HCT116 (cell line): ENCODE measurements at regions not wholly inside any gene's neighbourhood (a gene's known extent, or its start where the extent isn't known, plus 50 kb on each side); places are given as distances from the start of the nearest gene placed in this dataset.

Source experiments
- ATAC-seq: fragments of 200-7000 bp; cut with Tn5 transposase; 2 replicates; pipeline ENCODE4 v1.9.1; 2020; ENCODE audit warnings: mild to moderate bottlenecking, moderate library complexity
- BruUV-seq: library from RNA; stranded (reverse); fragments of 400-500 nt; replicated peaks from 2 replicates; lab custom pipeline; 2021; lab: Mats Ljungman, UMichigan
- CTCF ChIA-PET: fragments of 300-600 bp; sonication (Branson Sonifier 250); formaldehyde crosslinking; loops from one replicate; lab custom pipeline; 2021; ENCODE audit warnings: antibody characterized with exemption; lab: Charles Lee
- POLR2A ChIA-PET: fragments of 300-600, 350-600 bp; sonication (Branson Sonifier 250); formaldehyde crosslinking; loops from one replicate; lab custom pipeline; 2021; ENCODE audit warnings: antibody characterized with exemption; lab: Charles Lee
- RAD21 ChIA-PET, 2 experiments: fragments of 300-600 bp; sonication (Branson Sonifier 250); formaldehyde crosslinking; loops; one replicate each; lab custom pipeline; 2023; ENCODE audit warnings: low total read pairs in 2 of 2; ENCODE audit not compliant: uncharacterized antibody in 2 of 2, unreplicated experiment in 2 of 2, low non-redundant PET in 1 of 2; lab: Charles Lee
- DNase-seq: peaks from one replicate; pipeline ENCODE4 v3.0.0-alpha.2; 2010; ENCODE audit warnings: low read depth, low spot score
- H2AFZ ChIP-seq: fragments of 200-600 bp; shearing (Covaris generic), sonication (generic); 2 replicates; pipeline ENCODE4 v1.6.1; 2017; ENCODE audit warnings: low read depth, mixed run types, mixed read lengths, antibody characterized with exemption, low read length; ENCODE audit not compliant: poor library complexity, severe bottlenecking
- H3K27ac ChIP-seq: 2 replicates; pipeline ENCODE4 v1.5.1; 2012; ENCODE audit warnings: low read depth, low read length
- H3K27me3 ChIP-seq: fragments of 200-600 bp; sonication (generic); 2 replicates; pipeline ENCODE4 v1.6.1; 2016; ENCODE audit warnings: mixed run types, low read length, mixed read lengths; ENCODE audit not compliant: insufficient read depth
- H3K36me3 ChIP-seq, 2 experiments: fragments of 200-500 bp in 1 of 2; fragments of 200-600 bp in 1 of 2; sonication (Bioruptor generic) in 1 of 2; sonication (generic) in 1 of 2; 2 replicates each; pipeline versions ENCODE4 v1.5.1 to v1.6.1; 2014 to 2016; ENCODE audit warnings: low read length in 2 of 2, inconsistent platforms in 1 of 2, mixed read lengths in 1 of 2, mixed run types in 1 of 2; ENCODE audit not compliant: insufficient read depth in 2 of 2, control insufficient read depth in 1 of 2
- H3K4me1 ChIP-seq, 2 experiments: fragments of 200-600 bp in 1 of 2; sonication (generic) in 1 of 2; 2 replicates each; pipeline versions ENCODE4 v1.5.1 to v1.6.1; 2012 to 2017; ENCODE audit warnings: low read length in 2 of 2, inconsistent platforms in 1 of 2, mild to moderate bottlenecking in 1 of 2, mixed read lengths in 1 of 2, mixed run types in 1 of 2, moderate library complexity in 1 of 2; ENCODE audit not compliant: insufficient read depth in 2 of 2, control insufficient read depth in 1 of 2
- H3K4me2 ChIP-seq: fragments of 200-600 bp; sonication (generic); 2 replicates; pipeline ENCODE4 v1.6.1; 2017; ENCODE audit warnings: mixed run types, low read length, mixed read lengths
- H3K4me3 ChIP-seq, 2 experiments: fragments of 200-600 bp in 1 of 2; sonication (generic) in 1 of 2; replicated peaks in 1 of 2; 2 replicates each; pipeline ENCODE4 v1.5.1; 2011 to 2016; ENCODE audit warnings: low read length in 2 of 2, control low read depth in 1 of 2, low read depth in 1 of 2, mild to moderate bottlenecking in 1 of 2, mixed read lengths in 1 of 2, mixed run types in 1 of 2
- H3K79me2 ChIP-seq: fragments of 200-600 bp; sonication (generic); 2 replicates; pipeline ENCODE4 v1.6.1; 2017; ENCODE audit warnings: mild to moderate bottlenecking, mixed run types, low read length, moderate library complexity, mixed read lengths; ENCODE audit not compliant: insufficient read depth
- H3K9ac ChIP-seq: fragments of 200-600 bp; sonication (generic); 2 replicates; pipeline ENCODE4 v1.6.1; 2016; ENCODE audit warnings: low read length, mixed read lengths
- H3K9me2 ChIP-seq: fragments of 200-600 bp; sonication (generic), shearing (Covaris generic); 2 replicates; pipeline ENCODE4 v1.6.1; 2017; ENCODE audit warnings: mixed run types, mild to moderate bottlenecking, moderate library complexity; ENCODE audit not compliant: insufficient read depth
- H3K9me3 ChIP-seq, 2 experiments: fragments of 200-500 bp in 1 of 2; fragments of 200-600 bp in 1 of 2; sonication (Bioruptor generic) in 1 of 2; sonication (generic) in 1 of 2; 2 replicates each; pipeline ENCODE4 v1.6.1; 2014 to 2017; ENCODE audit warnings: low read length in 2 of 2, mixed read lengths in 2 of 2, inconsistent platforms in 1 of 2, low read depth in 1 of 2, mild to moderate bottlenecking in 1 of 2, mixed run types in 1 of 2, moderate library complexity in 1 of 2; ENCODE audit not compliant: control insufficient read depth in 1 of 2, insufficient read depth in 1 of 2
- H4K20me1 ChIP-seq: fragments of 200-600 bp; sonication (generic), shearing (Covaris generic); 2 replicates; pipeline ENCODE4 v1.6.1; 2017; ENCODE audit warnings: mixed run types, mild to moderate bottlenecking, moderate library complexity; ENCODE audit not compliant: insufficient read depth
- EGR1 ChIP-seq: IDR thresholded peaks from 2 replicates; pipeline ENCODE4 v1.6.1; 2012; ENCODE audit warnings: low read depth
- EZH2phosphoT487 ChIP-seq: fragments of 200-600 bp; IDR thresholded peaks from 2 replicates; pipeline ENCODE4 v1.6.1; 2018; ENCODE audit warnings: antibody characterized with exemption, borderline replicate concordance
- JUND ChIP-seq: IDR thresholded peaks from 2 replicates; pipeline ENCODE4 v1.6.1; 2012
- POLR2AphosphoS5 ChIP-seq: IDR thresholded peaks from 2 replicates; pipeline ENCODE4 v1.6.1; 2011; ENCODE audit warnings: mild to moderate bottlenecking, low read depth, low read length, moderate library complexity
- RAD21 ChIP-seq: IDR thresholded peaks from 2 replicates; pipeline ENCODE4 v1.6.1; 2012; ENCODE audit warnings: low read depth, mild to moderate bottlenecking
- SIN3A ChIP-seq: IDR thresholded peaks from 2 replicates; pipeline ENCODE4 v1.6.1; 2012; ENCODE audit warnings: low read depth
- SRF ChIP-seq: IDR thresholded peaks from 2 replicates; pipeline ENCODE4 v1.6.1; 2012; ENCODE audit warnings: low read depth
- YY1 ChIP-seq: IDR thresholded peaks from 2 replicates; pipeline ENCODE4 v1.6.1; 2011; ENCODE audit warnings: low read length, low read depth, moderate library complexity, mild to moderate bottlenecking; ENCODE audit not compliant: insufficient replicate concordance; ENCODE audit errors: extremely low read depth
- ZFX ChIP-seq: fragments of 450-650 bp; IDR thresholded peaks from 2 replicates; pipeline ENCODE4 v1.6.1; 2017
- intact Hi-C: fragments of 100-400 bp; cut with micrococcal nuclease; formaldehyde crosslinking; loops from 2 replicates; pipeline ENCODE4 v1.10.0; 2022
- TF ChIP-seq, protein P1 (sequence below): IDR thresholded peaks from 2 replicates; pipeline ENCODE4 v1.6.1; 2012
- TF ChIP-seq, protein P2 (sequence below): IDR thresholded peaks from 2 replicates; pipeline ENCODE4 v1.6.1; 2012

DNA sequence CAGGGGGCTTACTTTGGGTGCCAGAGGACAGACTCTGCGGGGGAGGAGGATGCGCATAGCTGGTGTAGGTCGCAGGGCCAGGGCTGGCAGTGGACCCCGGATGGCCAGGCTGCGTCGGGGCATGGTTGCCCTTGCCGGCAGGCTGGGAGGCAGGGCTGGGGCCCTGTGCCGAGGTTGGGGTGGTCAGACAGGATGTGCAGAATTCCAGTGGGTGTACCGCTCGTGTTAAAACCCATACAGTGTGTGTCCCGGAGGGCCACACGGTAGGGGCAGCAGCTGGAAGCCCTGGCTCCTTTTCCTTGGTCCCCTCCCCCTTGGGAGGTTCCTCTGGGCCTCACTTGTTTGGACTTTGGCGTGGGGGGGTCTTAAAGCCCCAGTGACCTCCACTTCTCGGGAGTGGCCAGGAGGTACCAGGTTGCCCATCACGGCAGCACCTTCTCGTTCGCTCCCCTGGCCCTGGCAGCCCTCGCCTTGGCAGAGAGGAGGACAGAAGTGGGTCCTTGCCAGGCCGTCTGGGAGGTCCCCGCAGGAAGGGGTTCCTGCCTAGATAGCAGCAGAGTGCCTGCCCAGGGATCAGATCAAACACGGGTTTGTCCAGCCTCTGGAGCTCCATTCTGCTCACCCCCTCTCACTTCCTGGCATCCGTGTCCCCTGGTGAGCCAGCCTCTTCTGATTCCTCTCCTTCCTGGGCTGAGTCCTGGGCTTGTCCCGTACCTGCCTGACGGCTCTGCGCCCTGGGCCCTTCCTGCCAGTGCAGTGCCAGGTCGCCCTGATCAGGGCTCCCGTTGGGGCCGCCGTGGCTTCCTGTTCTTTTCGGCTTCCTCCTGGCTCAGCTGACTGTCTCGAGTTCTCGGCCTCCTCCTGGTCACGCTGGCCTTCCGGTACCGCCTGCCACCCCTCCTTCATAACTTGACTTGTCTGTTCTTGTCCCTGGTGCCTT lies 56.7 kb upstream of the HGFAC start:
- H3K36me3 ChIP-seq: no peaks in the 10 kb centered on the region
- ChIA-PET POLR2A (no interaction called here), CTCF (no interaction called here), RAD21 (no interaction called here)
- intact Hi-C loops: no loop called here
- no peak overlapping the region for H3K4me3 ChIP-seq
- ATAC-seq (peak; percentile 22; the same call in 1 of the 2 replicates), DNase-seq (no peak)
- H3K27ac ChIP-seq: no peak overlapping the region
- TF ChIP-seq, protein P1, sequence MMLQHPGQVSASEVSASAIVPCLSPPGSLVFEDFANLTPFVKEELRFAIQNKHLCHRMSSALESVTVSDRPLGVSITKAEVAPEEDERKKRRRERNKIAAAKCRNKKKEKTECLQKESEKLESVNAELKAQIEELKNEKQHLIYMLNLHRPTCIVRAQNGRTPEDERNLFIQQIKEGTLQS: no peak
- TF ChIP-seq EZH2phosphoT487 (no peak), POLR2AphosphoS5 (no peak), JUND (no peak), EGR1 (no peak), RAD21 (no peak), SIN3A (no peak), SRF (no peak), YY1 (no peak), ZFX (no peak)
- TF ChIP-seq, protein P2, sequence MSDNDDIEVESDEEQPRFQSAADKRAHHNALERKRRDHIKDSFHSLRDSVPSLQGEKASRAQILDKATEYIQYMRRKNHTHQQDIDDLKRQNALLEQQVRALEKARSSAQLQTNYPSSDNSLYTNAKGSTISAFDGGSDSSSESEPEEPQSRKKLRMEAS: no peak
- H3K9me3 ChIP-seq: peaks cover 2 to 8% of the 10 kb centered on the region in 2 experiments; a peak in 2 of 4 replicates
- H3K9ac ChIP-seq: no peak overlapping the region
- no peak overlapping the region for H3K4me2 ChIP-seq
- no peaks in the 10 kb centered on the region for H3K79me2 ChIP-seq
- H2AFZ ChIP-seq: no peak overlapping the region
- no peaks in the 10 kb centered on the region for H3K9me2 ChIP-seq
- no TSS peak for BruUV-seq
- no peaks in the 10 kb centered on the region for H4K20me1 ChIP-seq
- peaks cover 0 to 7% of the 10 kb centered on the region in 2 experiments; a peak in 1 of 4 replicates for H3K4me1 ChIP-seq
- no peaks in the 10 kb centered on the region for H3K27me3 ChIP-seq
